PC-3 (cell line): ENCODE measurements at regions not wholly inside any gene's neighbourhood (a gene's known extent, or its start where the extent isn't known, plus 50 kb on each side); places are given as distances from the start of the nearest gene placed in this dataset.

Experiments
- ATAC-seq: fragments of 200-7000 bp; cut with Tn5 transposase; 2 replicates; pipeline ENCODE4 v1.9.1; 2020; ENCODE audit warnings: mild to moderate bottlenecking, moderate library complexity
- BruUV-seq: library from RNA; stranded (reverse); fragments of 400-500 nt; replicated peaks from 2 replicates; lab custom pipeline; 2021; lab: Mats Ljungman, UMichigan
- CTCF ChIA-PET: fragments of 300-600 bp; sonication (Branson Sonifier 250); formaldehyde crosslinking; loops from one replicate; lab custom pipeline; 2022; ENCODE audit warnings: antibody characterized with exemption; lab: Charles Lee
- POLR2A ChIA-PET: fragments of 300-600 bp; sonication (Branson Sonifier 250); formaldehyde crosslinking; loops from one replicate; lab custom pipeline; 2022; ENCODE audit warnings: antibody characterized with exemption; ENCODE audit not compliant: unreplicated experiment; lab: Charles Lee
- DNase-seq: peaks from one replicate; pipeline ENCODE4 v3.0.0-alpha.2; 2015
- H2AFZ ChIP-seq: fragments of 300-600 bp; sonication (generic); 2 replicates; pipeline ENCODE4 v1.6.0; 2016; ENCODE audit warnings: antibody characterized with exemption, low read length
- H3F3A ChIP-seq: fragments of 300-600 bp; sonication (generic); one replicate; pipeline ENCODE4 v1.6.0; 2017; ENCODE audit warnings: antibody characterized with exemption, low read length, control low read depth, mild to moderate bottlenecking; ENCODE audit not compliant: unreplicated experiment
- H3K27ac ChIP-seq: fragments of 300-600 bp; sonication (generic); 2 replicates; pipeline ENCODE4 v1.5.1; 2016; ENCODE audit warnings: mild to moderate bottlenecking, low read length
- H3K27me3 ChIP-seq: fragments of 300-600 bp; sonication (generic); 2 replicates; pipeline ENCODE4 v1.6.1; 2016; ENCODE audit warnings: low read length, mixed read lengths
- H3K36me3 ChIP-seq: fragments of 300-600 bp; sonication (generic); 2 replicates; pipeline ENCODE4 v1.6.1; 2016; ENCODE audit warnings: low read depth, mixed run types, low read length, mixed read lengths
- H3K4me1 ChIP-seq: fragments of 300-600 bp; sonication (generic); 2 replicates; pipeline ENCODE4 v1.5.1; 2016; ENCODE audit warnings: low read length; ENCODE audit not compliant: insufficient read depth
- H3K4me2 ChIP-seq: fragments of 300-600 bp; sonication (generic); 2 replicates; pipeline ENCODE4 v1.6.0; 2016; ENCODE audit warnings: low read length
- H3K4me3 ChIP-seq: fragments of 300-600 bp; sonication (generic); 2 replicates; pipeline ENCODE4 v1.5.1; 2016; ENCODE audit warnings: mild to moderate bottlenecking, low read length, mixed read lengths
- H3K79me2 ChIP-seq: fragments of 300-600 bp; sonication (generic); 2 replicates; pipeline ENCODE4 v1.6.1; 2017; ENCODE audit warnings: low read length, mixed read lengths
- H3K9ac ChIP-seq: fragments of 300-600 bp; sonication (generic); 2 replicates; pipeline ENCODE4 v1.6.0; 2016; ENCODE audit warnings: mild to moderate bottlenecking, low read length
- H3K9me2 ChIP-seq: fragments of 300-600 bp; sonication (generic); replicated peaks from 2 replicates; pipeline ENCODE4 v1.6.1; 2016; ENCODE audit warnings: mixed run types, low read length, mixed read lengths
- H3K9me3 ChIP-seq: fragments of 300-600 bp; sonication (generic); 2 replicates; pipeline ENCODE4 v1.6.1; 2016; ENCODE audit warnings: low read length, mixed read lengths
- H4K20me1 ChIP-seq: fragments of 300-600 bp; sonication (generic); 2 replicates; pipeline ENCODE4 v1.6.1; 2016; ENCODE audit warnings: low read length, mixed read lengths
- EZH2 ChIP-seq: fragments of 300-600 bp; sonication (generic); IDR thresholded peaks from one replicate; pipeline ENCODE4 v1.6.1; 2017; ENCODE audit warnings: antibody characterized with exemption, mild to moderate bottlenecking, low read length; ENCODE audit not compliant: unreplicated experiment
- EZH2phosphoT487 ChIP-seq: fragments of 300-600 bp; sonication (generic); IDR thresholded peaks from 2 replicates; pipeline ENCODE4 v1.6.1; 2018; ENCODE audit warnings: mild to moderate bottlenecking, antibody characterized with exemption, low read length, borderline replicate concordance
- intact Hi-C: fragments of 100-400 bp; cut with micrococcal nuclease; formaldehyde crosslinking; loops from 2 replicates; pipeline ENCODE4 v1.9.0; 2023
- TF ChIP-seq, protein P1 (sequence below): fragments of 300-600 bp; sonication (generic); conservative IDR thresholded peaks from 2 replicates; pipeline ENCODE4 v1.5.1; 2017; ENCODE audit warnings: antibody characterized with exemption, low read depth, mild to moderate bottlenecking, low read length

DNA sequence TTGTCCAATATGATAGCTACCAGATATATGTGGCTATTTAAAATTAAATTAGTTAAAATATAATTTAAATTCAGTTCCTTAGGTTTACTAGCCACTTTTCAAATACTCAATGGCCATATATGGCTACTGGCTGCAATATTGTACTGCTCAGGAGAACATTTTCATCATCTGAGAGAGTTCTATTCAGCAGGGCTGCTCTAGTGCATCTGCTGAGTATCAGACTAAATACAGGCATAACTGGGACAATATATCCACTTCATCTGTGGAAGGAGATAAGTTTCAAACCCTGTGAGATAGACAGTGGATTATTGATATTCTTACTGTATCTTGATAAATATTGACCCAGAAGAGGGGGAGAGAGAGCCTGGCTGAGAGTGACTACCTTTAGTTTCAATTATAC is 240.1 kb upstream of the ANKRD50 start:
- BruUV-seq, result no TSS peak
- no peaks in the 10 kb centered on the region for H3K9me2 ChIP-seq
- peak overlapping the region; percentile 33 for H3K27ac ChIP-seq
- no peaks in the 10 kb centered on the region for H3K27me3 ChIP-seq
- H3K9ac ChIP-seq, result no peak overlapping the region
- TF ChIP-seq EZH2 (no peak), EZH2phosphoT487 (no peak)
- TF ChIP-seq, protein P1, sequence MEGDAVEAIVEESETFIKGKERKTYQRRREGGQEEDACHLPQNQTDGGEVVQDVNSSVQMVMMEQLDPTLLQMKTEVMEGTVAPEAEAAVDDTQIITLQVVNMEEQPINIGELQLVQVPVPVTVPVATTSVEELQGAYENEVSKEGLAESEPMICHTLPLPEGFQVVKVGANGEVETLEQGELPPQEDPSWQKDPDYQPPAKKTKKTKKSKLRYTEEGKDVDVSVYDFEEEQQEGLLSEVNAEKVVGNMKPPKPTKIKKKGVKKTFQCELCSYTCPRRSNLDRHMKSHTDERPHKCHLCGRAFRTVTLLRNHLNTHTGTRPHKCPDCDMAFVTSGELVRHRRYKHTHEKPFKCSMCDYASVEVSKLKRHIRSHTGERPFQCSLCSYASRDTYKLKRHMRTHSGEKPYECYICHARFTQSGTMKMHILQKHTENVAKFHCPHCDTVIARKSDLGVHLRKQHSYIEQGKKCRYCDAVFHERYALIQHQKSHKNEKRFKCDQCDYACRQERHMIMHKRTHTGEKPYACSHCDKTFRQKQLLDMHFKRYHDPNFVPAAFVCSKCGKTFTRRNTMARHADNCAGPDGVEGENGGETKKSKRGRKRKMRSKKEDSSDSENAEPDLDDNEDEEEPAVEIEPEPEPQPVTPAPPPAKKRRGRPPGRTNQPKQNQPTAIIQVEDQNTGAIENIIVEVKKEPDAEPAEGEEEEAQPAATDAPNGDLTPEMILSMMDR, result no peak
- H3K79me2 ChIP-seq, result no peaks in the 10 kb centered on the region
- intact Hi-C loops, result no loop called here
- H3K4me1 ChIP-seq, result peaks cover 25% of the 10 kb centered on the region
- H2AFZ ChIP-seq, result no peak overlapping the region
- ATAC-seq (peak; percentile 25), DNase-seq (no peak)
- ChIA-PET POLR2A (no interaction called here), CTCF (no interaction called here)
- no peaks in the 10 kb centered on the region for H3K9me3 ChIP-seq
- H4K20me1 ChIP-seq, result no peaks in the 10 kb centered on the region
- H3K36me3 ChIP-seq, result no peaks in the 10 kb centered on the region
- H3K4me2 ChIP-seq, result peak overlapping the region; percentile 19; the same call in 1 of the 2 replicates
- no peak overlapping the region for H3K4me3 ChIP-seq
- no peaks in the 10 kb centered on the region for H3F3A ChIP-seq

DNA sequence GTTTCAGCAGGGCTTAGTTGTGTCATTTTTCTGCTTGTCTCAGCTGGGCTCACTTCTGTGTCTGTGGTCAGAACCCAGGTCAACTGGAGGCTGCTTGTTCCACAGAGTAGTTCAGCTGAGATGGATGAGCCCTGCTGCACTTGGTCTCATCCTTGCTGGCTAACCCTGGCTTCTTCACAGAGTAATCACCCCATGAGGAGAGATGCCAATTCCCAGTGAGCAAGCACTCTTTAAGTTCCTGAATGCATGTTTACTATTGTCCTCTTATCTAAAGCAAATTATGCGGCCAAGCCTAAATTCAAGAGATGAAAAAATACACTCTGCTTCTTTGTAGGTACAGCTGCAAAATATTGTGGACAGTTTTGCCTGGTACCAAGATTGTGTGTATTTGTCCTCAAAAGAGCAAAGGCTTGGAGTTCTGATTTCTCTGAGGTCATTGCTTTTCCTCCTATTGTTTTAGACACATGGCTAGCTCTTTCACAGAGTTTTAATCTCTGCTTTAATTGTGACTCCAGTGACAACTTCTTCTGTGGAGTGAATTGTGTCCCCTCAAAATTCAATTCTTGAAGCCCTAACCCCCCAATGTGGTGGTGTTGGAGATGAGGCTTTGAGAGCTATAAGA is 236.6 kb upstream of the ANKRD50 start:
- peak; percentile 52 for ATAC-seq
- Histone ChIP-seq H3K9me3 (no peaks in the 10 kb centered on the region), H3K9me2 (no peaks in the 10 kb centered on the region), H3K4me1 (peaks cover 45% of the 10 kb centered on the region), H3K27me3 (no peaks in the 10 kb centered on the region), H3K4me3 (no peak overlapping the region), H3K79me2 (no peaks in the 10 kb centered on the region), H4K20me1 (no peaks in the 10 kb centered on the region), H3K9ac (peak overlapping the region; percentile 8; the same call in 1 of the 2 replicates), H3K36me3 (no peaks in the 10 kb centered on the region), H3F3A (no peaks in the 10 kb centered on the region), H3K27ac (peak overlapping the region; percentile 52), H2AFZ (0 out of 2 replicates have a peak overlapping the region, but pooled peaks have one; percentile 3), H3K4me2 (no peak overlapping the region)
- ChIA-PET POLR2A (interaction anchor here (0.7 kb wide), 1 partner anchor 210 kb away, joined by 3 read pairs; no protein-coding TSS in a partner anchor), CTCF (no interaction called here)
- intact Hi-C loops, result no loop called here
- peak; percentile 39 for DNase-seq
- no TSS peak for BruUV-seq
- no peak for TF ChIP-seq EZH2
- TF ChIP-seq, protein P1, result no peak
- TF ChIP-seq EZH2phosphoT487, result no peak

DNA sequence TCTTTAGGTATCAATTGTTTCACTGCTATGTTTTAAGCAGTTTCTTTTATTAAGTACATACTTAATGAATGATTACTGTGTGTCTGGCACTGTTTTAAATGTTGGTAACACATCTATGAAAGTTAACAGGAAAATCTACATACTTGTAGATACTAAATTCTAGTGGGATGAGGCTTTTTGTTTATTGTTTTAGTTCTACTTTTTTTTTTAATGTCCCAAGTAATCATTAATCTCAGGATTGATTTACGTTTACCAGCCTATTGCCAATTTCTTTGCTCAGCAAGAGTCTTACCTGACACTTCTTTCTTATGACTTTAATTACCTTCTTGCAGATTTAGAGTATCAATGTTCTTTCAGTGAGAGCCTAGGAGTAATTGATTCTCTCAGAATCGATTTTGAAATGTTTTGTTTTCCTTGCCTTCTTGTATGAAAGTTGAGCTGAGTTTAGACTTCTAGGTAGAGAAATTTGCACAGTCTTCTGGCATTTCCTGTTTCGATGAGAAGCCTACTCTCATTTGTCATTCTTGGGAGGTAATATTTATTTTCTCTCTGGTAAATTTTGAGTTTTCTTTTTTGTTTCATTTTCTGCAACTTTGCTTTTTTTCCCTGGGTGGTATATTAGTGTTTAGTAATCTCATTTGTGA is 235.2 kb upstream of the ANKRD50 start:
- peak overlapping the region; percentile 49 for H3K4me2 ChIP-seq
- no peaks in the 10 kb centered on the region for H3K79me2 ChIP-seq
- H4K20me1 ChIP-seq, result no peaks in the 10 kb centered on the region
- no peak for ATAC-seq
- peak overlapping the region; percentile 8; the same call in 1 of the 2 replicates for H3K9ac ChIP-seq
- intact Hi-C loops, result no loop called here
- no peak overlapping the region for H3K4me3 ChIP-seq
- TF ChIP-seq EZH2phosphoT487 (no peak), EZH2 (no peak)
- TF ChIP-seq, protein P1, result no peak
- peak overlapping the region; percentile 71 for H2AFZ ChIP-seq
- H3K36me3 ChIP-seq, result no peaks in the 10 kb centered on the region
- no peaks in the 10 kb centered on the region for H3K27me3 ChIP-seq
- H3K4me1 ChIP-seq, result peaks cover 48% of the 10 kb centered on the region
- DNase-seq, result no peak
- H3F3A ChIP-seq, result no peaks in the 10 kb centered on the region
- no peaks in the 10 kb centered on the region for H3K9me2 ChIP-seq
- H3K9me3 ChIP-seq, result no peaks in the 10 kb centered on the region
- CTCF ChIA-PET, result no interaction called here
- no TSS peak for BruUV-seq
- POLR2A ChIA-PET, result no interaction called here
- H3K27ac ChIP-seq, result peak overlapping the region; percentile 34; the same call in 1 of the 2 replicates
